HG02798 (cell line): ENCODE measurements at regions not wholly inside any gene's neighbourhood (a gene's known extent, or its start where the extent isn't known, plus 50 kb on each side); places are given as distances from the start of the nearest gene placed in this dataset.
"Not testable (repeated sequence)": the region's sequence is repeated elsewhere in the genome, so short reads cannot be mapped to it uniquely, and the experiment has no call there.

Experiments used
- ATAC-seq: cut with Tn5 transposase; IDR thresholded peaks from one replicate; pipeline ENCODE4 v1.9.1; 2021; ENCODE audit warnings: mild to moderate bottlenecking; ENCODE audit not compliant: unreplicated experiment, poor library complexity

- not testable (repeated sequence) for ATAC-seq
Observed at GRCh38 chr3:164401440-164401839, 676.9 kb downstream of the SI start.

GRCh38 chr3:164397462-164397861 lies 680.8 kb downstream of the SI start:
- no peak for ATAC-seq

- no peak for ATAC-seq
Observed at GRCh38 chr3:164393171-164393570, 685.1 kb downstream of the SI start.

- no peak for ATAC-seq
Observed at GRCh38 chr3:164390046-164390445, 688.2 kb downstream of the SI start.

GRCh38 chr3:164387236-164387635 lies 691.1 kb downstream of the SI start:
- ATAC-seq: no peak

- no peak for ATAC-seq
Observed at GRCh38 chr3:164380156-164380555, 698.1 kb downstream of the SI start.

- ATAC-seq: no peak
Observed at GRCh38 chr3:164377466-164377865, 700.8 kb downstream of the SI start.

GRCh38 chr3:164375995-164376394 lies 702.3 kb downstream of the SI start:
- no peak for ATAC-seq

GRCh38 chr3:164375538-164375937 lies 702.8 kb downstream of the SI start:
- no peak for ATAC-seq

- no peak for ATAC-seq
Observed at GRCh38 chr3:164371681-164372080, 706.6 kb downstream of the SI start.

- ATAC-seq: no peak
Observed at GRCh38 chr3:164370970-164371369, 707.3 kb downstream of the SI start.

GRCh38 chr3:164365242-164365641 lies 713.1 kb downstream of the SI start:
- ATAC-seq: no peak

- no peak for ATAC-seq
Observed at GRCh38 chr3:164364111-164364510, 714.2 kb downstream of the SI start.

- ATAC-seq: no peak
Observed at GRCh38 chr3:164360738-164361406, 717.4 kb downstream of the SI start.

- ATAC-seq: no peak
Observed at GRCh38 chr3:164360078-164360578, 718.2 kb downstream of the SI start.

GRCh38 chr3:164352991-164353390 lies 725.3 kb downstream of the SI start:
- no peak for ATAC-seq

GRCh38 chr3:164351131-164351530 lies 727.2 kb downstream of the SI start:
- ATAC-seq: no peak

GRCh38 chr3:164342206-164342605 lies 736.1 kb downstream of the SI start:
- not testable (repeated sequence) for ATAC-seq

- ATAC-seq: no peak
Observed at GRCh38 chr3:164341086-164341485, 737.2 kb downstream of the SI start.

- no peak for ATAC-seq
Observed at GRCh38 chr3:164340273-164340672, 738.0 kb downstream of the SI start.

GRCh38 chr3:164332831-164333802 lies 745.2 kb downstream of the SI start:
- no peak for ATAC-seq
